ENCODE measurements at regions not wholly inside any gene's neighbourhood (a gene's known extent, or its start where the extent isn't known, plus 50 kb on each side); places are given as distances from the start of the nearest gene placed in this dataset.

DNA sequence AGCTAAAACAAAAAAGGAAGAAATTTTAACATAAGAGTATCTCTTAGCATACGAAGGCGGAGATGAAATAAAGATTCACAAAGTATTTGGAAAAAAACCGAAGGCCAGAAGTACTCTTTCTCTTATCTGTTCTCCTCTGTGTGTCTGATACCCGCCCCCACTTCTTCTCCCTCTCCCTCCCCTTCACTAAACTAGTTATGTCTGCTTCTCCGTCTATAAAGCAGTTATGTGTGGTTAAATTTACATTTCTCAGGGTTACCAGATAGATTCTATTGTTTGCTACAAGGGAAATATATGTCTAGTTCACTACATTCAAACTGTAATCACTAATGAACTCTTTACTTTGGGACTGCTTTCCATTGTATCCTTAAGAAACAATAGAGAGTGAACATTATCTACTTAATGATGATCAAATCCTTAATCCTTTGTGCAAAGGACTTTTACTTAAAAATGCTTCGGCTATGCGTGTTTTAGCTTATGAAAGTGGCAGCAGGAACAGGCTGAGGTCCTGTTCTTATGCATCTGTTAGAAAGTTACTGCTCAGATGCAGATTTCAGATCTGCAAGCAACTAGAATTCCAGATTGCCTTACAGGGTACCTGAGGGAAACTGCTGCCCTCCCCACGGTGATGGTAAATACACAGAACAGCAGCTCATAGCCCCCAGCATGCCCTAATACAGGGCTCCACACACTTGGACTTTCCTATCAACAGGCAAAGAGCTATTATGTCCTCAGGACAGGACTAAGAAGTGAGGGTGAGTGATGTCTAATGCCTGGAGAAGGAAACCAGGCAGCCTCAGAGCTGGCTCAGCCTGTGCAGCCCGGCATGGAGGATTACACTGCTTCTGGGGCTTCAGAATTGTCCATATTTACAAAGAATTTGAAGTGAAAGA lies 273.3 kb downstream of the FZD1 start:
- no peak for TF ChIP-seq EZH2 (IDR thresholded peaks at IDR 0.05; ENCODE audit: insufficient read depth, poor library complexity, severe bottlenecking)
- no peak for TF ChIP-seq EZH2phosphoT487 (IDR thresholded peaks at IDR 0.05; ENCODE audit: insufficient read depth, low read depth)

Measured in GM23248 (cell line).